A549 (cell line): ENCODE measurements at regions not wholly inside any gene's neighbourhood (a gene's known extent, or its start where the extent isn't known, plus 50 kb on each side); places are given as distances from the start of the nearest gene placed in this dataset.

ENCODE experiments used
- ATAC-seq, 2 experiments: fragments of 200-7000 bp in 1 of 2; fragments of >200 bp in 1 of 2; cut with Nextera tagmentation in 1 of 2; cut with Tn5 transposase in 1 of 2; 3 replicates each; pipeline versions ENCODE4 v1.8.0 to v1.9.1; 2018 to 2020; ENCODE audit warnings: mild to moderate bottlenecking in 1 of 2, moderate library complexity in 1 of 2
- CTCF ChIA-PET: fragments of 300-600 bp; sonication (Branson Sonifier 250); formaldehyde crosslinking; extraction: SDS; loops from one replicate; lab custom pipeline; 2021; ENCODE audit warnings: antibody characterized with exemption, inconsistent platforms; lab: Yijun Ruan, JAX
- POLR2A ChIA-PET: fragments of 350-600 bp; formaldehyde crosslinking; extraction: SDS; loops from one replicate; lab custom pipeline; 2021; ENCODE audit warnings: antibody characterized with exemption, inconsistent platforms; lab: Yijun Ruan, JAX
- DNase-seq, 2 experiments: peaks; one replicate each; pipeline versions ENCODE4 v3.0.0 to v3.0.0-alpha.2; 2011 to 2016; ENCODE audit warnings: low read depth in 1 of 2, low spot score in 1 of 2
- FAIRE-seq: peaks from 2 replicates; lab custom pipeline; 2011; peaks lifted over from hg19 to GRCh38; lab: Jason Lieb, UNC
- H3K27ac ChIP-seq, 2 experiments: fragments of >200 bp; sonication (Bioruptor Twin); formaldehyde crosslinking; 3 replicates each; pipeline ENCODE4 v1.5.1; 2016 to 2017
- H3K4me1 ChIP-seq: fragments of >200 bp; sonication (Bioruptor Twin); formaldehyde crosslinking; 3 replicates; pipeline ENCODE4 v1.6.1; 2016
- H3K4me2 ChIP-seq: fragments of >200 bp; sonication (Bioruptor Twin); formaldehyde crosslinking; 3 replicates; pipeline ENCODE4 v1.6.1; 2016
- H3K4me3 ChIP-seq: fragments of >200 bp; sonication (Bioruptor Twin); formaldehyde crosslinking; 3 replicates; pipeline ENCODE4 v1.5.1; 2016
- H3K9me3 ChIP-seq: fragments of >200 bp; sonication (Bioruptor Twin); formaldehyde crosslinking; 3 replicates; pipeline ENCODE4 v1.6.1; 2016
- BHLHE40 ChIP-seq: IDR thresholded peaks from 2 replicates; pipeline ENCODE4 v1.6.1; 2012; ENCODE audit warnings: low read depth, low read length, inconsistent platforms
- CEBPB ChIP-seq, 2 experiments: fragments of >200 bp in 1 of 2; sonication (Bioruptor Twin) in 1 of 2; formaldehyde crosslinking in 1 of 2; IDR thresholded peaks; 2 replicates each; pipeline ENCODE4 v1.6.1; 2012 to 2016
- E2F6 ChIP-seq: IDR thresholded peaks from 2 replicates; pipeline ENCODE4 v1.6.1; 2012; ENCODE audit warnings: low read depth, borderline replicate concordance
- EHF ChIP-seq: fragments of 250-450 bp; sonication (Bioruptor Pico); IDR thresholded peaks from 2 replicates; pipeline ENCODE4 v1.5.0; 2020; ENCODE audit warnings: mild to moderate bottlenecking
- ELK1 ChIP-seq: fragments of 150-350 bp; IDR thresholded peaks from 2 replicates; pipeline ENCODE4 v1.6.1; 2014; ENCODE audit warnings: low read depth, mild to moderate bottlenecking, low read length
- FOSL2 ChIP-seq, 2 experiments: fragments of 450-650 bp in 1 of 2; fragments of >200 bp in 1 of 2; sonication (Bioruptor Twin) in 1 of 2; formaldehyde crosslinking; IDR thresholded peaks; 2 replicates each; pipeline versions ENCODE4 v1.5.0 to v1.6.1; 2016 to 2020; ENCODE audit warnings: mild to moderate bottlenecking in 1 of 2, moderate library complexity in 1 of 2
- GATA3 ChIP-seq: IDR thresholded peaks from 2 replicates; pipeline ENCODE4 v1.6.1; 2012; ENCODE audit warnings: borderline replicate concordance
- HES2 ChIP-seq: fragments of >200 bp; sonication (Bioruptor Twin); formaldehyde crosslinking; IDR thresholded peaks from 2 replicates; pipeline ENCODE4 v1.6.1; 2016
- HOXA7 ChIP-seq: fragments of 250-450 bp; sonication (Bioruptor Pico); IDR thresholded peaks from 2 replicates; pipeline ENCODE4 v1.5.0; 2020; ENCODE audit warnings: mild to moderate bottlenecking, moderate library complexity
- JUNB ChIP-seq: fragments of >200 bp; sonication (Bioruptor Twin); formaldehyde crosslinking; IDR thresholded peaks from 2 replicates; pipeline ENCODE4 v1.6.1; 2016
- MAZ ChIP-seq: fragments of 150-350 bp; IDR thresholded peaks from 2 replicates; pipeline ENCODE4 v1.6.1; 2014; ENCODE audit warnings: antibody characterized with exemption, low read depth, low read length, borderline replicate concordance
- MYC ChIP-seq: IDR thresholded peaks from 2 replicates; pipeline ENCODE4 v1.6.1; 2012; ENCODE audit warnings: mild to moderate bottlenecking, inconsistent platforms, low read length, improper control_type of control experiment, borderline replicate concordance
- NR3C1 ChIP-seq: fragments of >200 bp; sonication (Bioruptor Twin); formaldehyde crosslinking; IDR thresholded peaks from 3 replicates; pipeline ENCODE4 v1.6.1; 2017
- POLR2AphosphoS2 ChIP-seq: conservative IDR thresholded peaks from 2 replicates; pipeline ENCODE4 v1.6.1; 2012; ENCODE audit warnings: low read length, improper control_type of control experiment, inconsistent platforms
- RFX5 ChIP-seq: fragments of 450-650 bp; IDR thresholded peaks from 2 replicates; pipeline ENCODE4 v1.7.1; 2014; ENCODE audit warnings: antibody characterized with exemption, mild to moderate bottlenecking, moderate library complexity
- SREBF2 ChIP-seq: fragments of 450-650 bp; IDR thresholded peaks from 2 replicates; pipeline ENCODE4 v1.6.1; 2014; ENCODE audit warnings: mild to moderate bottlenecking, moderate library complexity
- TFCP2L1 ChIP-seq: fragments of 250-450 bp; sonication (Bioruptor Pico); IDR thresholded peaks from 2 replicates; pipeline ENCODE4 v1.5.0; 2021; ENCODE audit warnings: mild to moderate bottlenecking
- TP53 ChIP-seq: fragments of 250-450 bp; sonication (Bioruptor Pico); IDR thresholded peaks from 2 replicates; pipeline ENCODE4 v1.5.0; 2021; ENCODE audit warnings: mild to moderate bottlenecking, moderate library complexity
- USF2 ChIP-seq: fragments of 450-650 bp; IDR thresholded peaks from 2 replicates; pipeline ENCODE4 v1.6.1; 2014; ENCODE audit warnings: antibody characterized with exemption
- ZFP36 ChIP-seq: fragments of 450-650 bp; IDR thresholded peaks from 2 replicates; pipeline ENCODE4 v1.6.1; 2014; ENCODE audit warnings: borderline replicate concordance; ENCODE audit not compliant: partially characterized antibody
- ZNF302 ChIP-seq: fragments of 250-450 bp; sonication (Bioruptor Pico); IDR thresholded peaks from 2 replicates; pipeline ENCODE4 v1.9.0; 2021; ENCODE audit warnings: inconsistent platforms, mild to moderate bottlenecking, moderate library complexity
- WGBS: methylation state at CpG from one replicate; pipeline ENCODE4 v1.1.6; 2017; ENCODE audit errors: missing lambda C conversion rate; 5-methylcytosine and 5-hydroxymethylcytosine counted together

- Histone ChIP-seq H3K4me1 (no peaks in the 10 kb centered on the region), H3K4me3 (no peak overlapping the region), H3K4me2 (no peak overlapping the region), H3K27ac (no peak overlapping the region), H3K9me3 (no peaks in the 10 kb centered on the region)
- POLR2A ChIA-PET, result no interaction called here
- CTCF ChIA-PET, result no interaction called here
- WGBS, result 13% methylated on average over 3 of the region's 3 CpGs
- TF ChIP-seq JUNB, result no peak
- no peak for TF ChIP-seq TP53 (CRISPR knock-in tag)
- TF ChIP-seq RFX5, result no peak
- TF ChIP-seq TFCP2L1 (CRISPR knock-in tag), result no peak
- TF ChIP-seq MYC, result no peak
- TF ChIP-seq ZFP36, result no peak
- no peak for TF ChIP-seq POLR2AphosphoS2
- DNase-seq (no peak), FAIRE-seq (no peak), ATAC-seq (no peak)
Measured at GRCh38 chr12:126108247-126108646, 1043.0 kb downstream of the AACS start.

- no peak for ATAC-seq
Measured at GRCh38 chr12:126112141-126112540, 1046.9 kb downstream of the AACS start.

GRCh38 chr12:126112849-126113248 is 1047.6 kb downstream of the AACS start:
- Histone ChIP-seq H3K4me2 (no peak overlapping the region), H3K4me3 (no peak overlapping the region), H3K9me3 (no peaks in the 10 kb centered on the region), H3K4me1 (no peaks in the 10 kb centered on the region), H3K27ac (no peak overlapping the region)
- ChIA-PET POLR2A (no interaction called here), CTCF (no interaction called here)
- TF ChIP-seq ZNF302 (CRISPR knock-in tag) (no peak), ELK1 (no peak), HOXA7 (CRISPR knock-in tag) (no peak), CEBPB (IDR thresholded peaks at IDR 0.05) (no peak), BHLHE40 (no peak), EHF (CRISPR knock-in tag) (no peak), SREBF2 (no peak), HES2 (no peak), NR3C1 (no peak), E2F6 (no peak), USF2 (no peak), FOSL2 (IDR thresholded peaks at IDR 0.05) (no peak), FOSL2 (CRISPR knock-in tag; IDR thresholded peaks at IDR 0.05) (no peak), MAZ (no peak), GATA3 (no peak), POLR2AphosphoS2 (no peak)
- FAIRE-seq, result peak; percentile 56
- no peak for DNase-seq
- no peak for ATAC-seq
- 0% methylated on average over 1 of the region's 1 CpG for WGBS

More at GRCh38 chr12:126112141-126112540, 1046.9 kb downstream of the AACS start:
- CTCF ChIA-PET, result no interaction called here
- Histone ChIP-seq H3K4me1 (no peaks in the 10 kb centered on the region), H3K4me3 (no peak overlapping the region), H3K9me3 (no peaks in the 10 kb centered on the region), H3K27ac (no peak overlapping the region), H3K4me2 (no peak overlapping the region)
- POLR2A ChIA-PET, result no interaction called here
- WGBS, result 5% methylated on average over 1 of the region's 1 CpG
- TF ChIP-seq JUNB, result no peak
- no peak for FAIRE-seq
- no peak for DNase-seq
